SK-N-MC (cell line): ENCODE measurements at regions not wholly inside any gene's neighbourhood (a gene's known extent, or its start where the extent isn't known, plus 50 kb on each side); places are given as distances from the start of the nearest gene placed in this dataset.

Experiments used
- EZH2 ChIP-seq: fragments of 200-600 bp; sonication (generic); IDR thresholded peaks from one replicate; pipeline ENCODE4 v1.6.1; 2017; ENCODE audit warnings: antibody characterized with exemption
- POLR2AphosphoS5 ChIP-seq: IDR thresholded peaks from 2 replicates; pipeline ENCODE4 v1.6.1; 2012; ENCODE audit warnings: mild to moderate bottlenecking, low read depth, low read length, borderline replicate concordance

DNA sequence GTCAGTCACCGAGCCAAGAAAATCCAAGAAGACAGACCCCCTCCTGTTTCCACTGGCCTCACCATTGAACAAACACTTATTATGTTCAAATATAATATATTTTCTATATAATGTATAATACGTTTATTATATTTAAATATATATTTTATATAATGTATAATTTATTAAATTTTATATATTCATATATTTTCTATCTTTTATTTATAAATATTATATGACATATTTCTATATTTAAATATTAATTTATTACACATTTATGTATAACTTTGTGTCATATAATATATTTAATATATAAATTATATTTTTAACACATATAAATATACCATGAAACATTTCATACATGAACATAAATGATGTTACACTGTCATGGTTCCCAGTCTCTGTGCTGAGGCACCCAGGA, 60.9 kb upstream of the RMDN2 start:
- TF ChIP-seq POLR2AphosphoS5 (no peak), EZH2 (no peak)
